IMR-90 (cell line): ENCODE measurements at regions not wholly inside any gene's neighbourhood (a gene's known extent, or its start where the extent isn't known, plus 50 kb on each side); places are given as distances from the start of the nearest gene placed in this dataset.

ENCODE experiments used
- ATAC-seq: fragments of 200-7000 bp; cut with Tn5 transposase; 2 replicates; pipeline ENCODE4 v1.9.1; 2020; ENCODE audit warnings: low read depth, mild to moderate bottlenecking, moderate library complexity
- BruUV-seq: library from RNA; stranded (reverse); fragments of 400-500 nt; replicated peaks from 2 replicates; lab custom pipeline; 2021; lab: Mats Ljungman, UMichigan
- CTCF ChIA-PET: fragments of 300-600 bp; formaldehyde crosslinking; extraction: SDS; loops from one replicate; lab custom pipeline; 2021; ENCODE audit warnings: antibody characterized with exemption; lab: Yijun Ruan, JAX
- POLR2A ChIA-PET: fragments of 300-600 bp; sonication (Branson Sonifier 250); formaldehyde crosslinking; loops from one replicate; lab custom pipeline; 2022; ENCODE audit warnings: antibody characterized with exemption; ENCODE audit not compliant: unreplicated experiment; lab: Charles Lee
- DNase-seq: peaks from one replicate; pipeline ENCODE4 v3.0.0; 2013
- H2AFZ ChIP-seq: replicated peaks from 2 replicates; pipeline ENCODE3; 2013; ENCODE audit warnings: low read length, mild to moderate bottlenecking; ENCODE audit not compliant: poor library complexity
- H2AK5ac ChIP-seq: 2 replicates; pipeline ENCODE4 v1.6.1; 2013; ENCODE audit warnings: low read depth, low read length, inconsistent platforms
- H2AK9ac ChIP-seq: replicated peaks from 2 replicates; pipeline ENCODE3; 2013; ENCODE audit warnings: mild to moderate bottlenecking, low read depth, low read length, moderate library complexity; ENCODE audit not compliant: poor library complexity
- H2BK120ac ChIP-seq: 2 replicates; pipeline ENCODE4 v1.6.1; 2013; ENCODE audit warnings: low read depth, low read length, inconsistent platforms
- H2BK15ac ChIP-seq: 3 replicates; pipeline ENCODE4 v1.6.1; 2013; ENCODE audit warnings: low read depth, low read length, inconsistent platforms
- H2BK20ac ChIP-seq: 2 replicates; pipeline ENCODE4 v1.6.1; 2013; ENCODE audit warnings: low read depth, mild to moderate bottlenecking, inconsistent platforms, low read length, moderate library complexity
- H2BK5ac ChIP-seq: 2 replicates; pipeline ENCODE4 v1.6.1; 2013; ENCODE audit warnings: mild to moderate bottlenecking, low read depth, low read length, inconsistent platforms; ENCODE audit not compliant: poor library complexity, severe bottlenecking
- H3K14ac ChIP-seq: replicated peaks from 2 replicates; pipeline ENCODE4 v1.6.1; 2013; ENCODE audit warnings: low read depth, low read length, inconsistent platforms
- H3K18ac ChIP-seq: 2 replicates; pipeline ENCODE4 v1.6.1; 2013; ENCODE audit warnings: low read depth, low read length, control low read depth
- H3K23ac ChIP-seq: 2 replicates; pipeline ENCODE4 v1.6.1; 2013; ENCODE audit warnings: low read depth, low read length, inconsistent platforms
- H3K27ac ChIP-seq: 2 replicates; pipeline ENCODE4 v1.5.1; 2013; ENCODE audit warnings: mild to moderate bottlenecking, control low read depth, low read length; ENCODE audit not compliant: insufficient read depth
- H3K27me3 ChIP-seq: 2 replicates; pipeline ENCODE4 v1.6.1; 2013; ENCODE audit warnings: low read length; ENCODE audit not compliant: control insufficient read depth, insufficient read depth
- H3K36me3 ChIP-seq: 2 replicates; pipeline ENCODE4 v1.6.1; 2013; ENCODE audit warnings: low read length, mixed read lengths; ENCODE audit not compliant: control insufficient read depth, insufficient read depth
- H3K4ac ChIP-seq: 2 replicates; pipeline ENCODE4 v1.6.1; 2013; ENCODE audit warnings: low read depth, low read length, inconsistent platforms
- H3K4me1 ChIP-seq: 2 replicates; pipeline ENCODE4 v1.6.1; 2013; ENCODE audit warnings: low read length, mixed read lengths; ENCODE audit not compliant: control insufficient read depth, insufficient read depth
- H3K4me2 ChIP-seq: 2 replicates; pipeline ENCODE4 v1.6.1; 2013; ENCODE audit warnings: low read depth, mild to moderate bottlenecking, control low read depth, low read length, moderate library complexity
- H3K4me3 ChIP-seq: 2 replicates; pipeline ENCODE4 v1.5.1; 2013; ENCODE audit warnings: low read depth, mild to moderate bottlenecking, control low read depth, low read length, moderate library complexity; ENCODE audit not compliant: insufficient read depth
- H3K56ac ChIP-seq: 2 replicates; pipeline ENCODE4 v1.6.1; 2013; ENCODE audit warnings: low read length, inconsistent platforms; ENCODE audit not compliant: insufficient read depth; ENCODE audit errors: extremely low read depth
- H3K79me1 ChIP-seq, 2 experiments: 2 replicates each; pipeline ENCODE4 v1.6.1; 2013; ENCODE audit warnings: low read length in 2 of 2, inconsistent platforms in 1 of 2, low read depth in 1 of 2
- H3K9ac ChIP-seq: 2 replicates; pipeline ENCODE4 v1.6.1; 2013; ENCODE audit warnings: low read depth, low read length, control low read depth
- H3K9me1 ChIP-seq: 2 replicates; pipeline ENCODE4 v1.6.1; 2013; ENCODE audit warnings: low read length, inconsistent platforms; ENCODE audit not compliant: insufficient read depth
- H3K9me3 ChIP-seq: 2 replicates; pipeline ENCODE4 v1.6.1; 2013; ENCODE audit warnings: low read length; ENCODE audit not compliant: control insufficient read depth, insufficient read depth
- H4K20me1 ChIP-seq: 2 replicates; pipeline ENCODE4 v1.6.1; 2013; ENCODE audit warnings: low read length, inconsistent platforms; ENCODE audit not compliant: insufficient read depth
- H4K5ac ChIP-seq: 2 replicates; pipeline ENCODE4 v1.6.1; 2013; ENCODE audit warnings: mild to moderate bottlenecking, low read depth, low read length, control low read depth
- H4K8ac ChIP-seq, 2 experiments: 2 replicates each; pipeline ENCODE4 v1.6.1; 2013; ENCODE audit warnings: low read depth in 2 of 2, low read length in 2 of 2, control low read depth in 1 of 2, inconsistent platforms in 1 of 2
- H4K91ac ChIP-seq: 2 replicates; pipeline ENCODE4 v1.6.1; 2013; ENCODE audit warnings: low read depth, low read length, inconsistent platforms; ENCODE audit not compliant: insufficient read depth
- MAZ ChIP-seq: IDR thresholded peaks from 2 replicates; pipeline ENCODE4 v1.6.1; 2012; ENCODE audit warnings: low read depth, mild to moderate bottlenecking, low read length, improper control_type of control experiment, moderate library complexity, borderline replicate concordance
- NFE2L2 ChIP-seq: fragments of 150-350 bp; IDR thresholded peaks from 2 replicates; pipeline ENCODE4 v1.6.1; 2016; ENCODE audit warnings: low read depth, mild to moderate bottlenecking, low read length
- WGBS, 2 experiments: methylation state at CpG; one replicate each; pipeline versions ENCODE4 v1.1.5 to v1.1.7; 2013; ENCODE audit warnings: missing lambda C conversion rate in 2 of 2; ENCODE audit not compliant: insufficient read length in 1 of 2; ENCODE audit errors: extremely low coverage in 2 of 2; 5-methylcytosine and 5-hydroxymethylcytosine counted together
- dilution Hi-C: fragments of 300-500 bp; cut with HindIII; formaldehyde crosslinking; loops from one replicate; pipeline ENCODE4 v1.14.3; 2018; ENCODE audit warnings: low sequenced_read_pairs; ENCODE audit not compliant: unreplicated experiment
- in situ Hi-C: fragments of 300-500 bp; cut with MboI; formaldehyde crosslinking; loops from 3 replicates; pipeline ENCODE4 v1.14.3; 2019; ENCODE audit warnings: low sequenced_read_pairs, inconsistent platforms, mixed read lengths
- intact Hi-C: fragments of 100-400 bp; cut with micrococcal nuclease; formaldehyde crosslinking; loops from 2 replicates; pipeline ENCODE4 v1.10.0; 2022
- TF ChIP-seq, protein P1 (sequence below): fragments of 150-350 bp; IDR thresholded peaks from 2 replicates; pipeline ENCODE4 v1.6.1; 2016; ENCODE audit warnings: low read depth, mild to moderate bottlenecking, low read length, moderate library complexity, borderline replicate concordance

DNA sequence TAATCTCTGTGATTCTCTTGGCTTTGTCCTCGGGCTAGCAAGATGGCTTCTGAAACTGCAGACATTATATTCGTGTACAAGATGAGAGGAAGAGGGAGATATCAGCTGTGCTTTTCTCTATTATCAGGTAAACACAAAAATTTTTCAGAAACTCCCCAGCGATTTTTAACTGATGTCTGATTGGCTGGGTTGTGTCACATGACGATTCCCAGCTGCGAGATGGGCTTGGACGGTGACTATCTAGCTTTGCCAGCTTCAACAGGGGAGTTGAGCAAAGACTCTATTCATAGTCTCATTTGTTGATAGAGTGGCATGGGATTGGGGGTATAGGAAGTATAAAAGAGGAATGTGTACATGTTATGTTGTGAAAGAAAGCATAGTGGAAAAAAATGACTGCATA, 248.8 kb upstream of the AZI2 start:
- Histone ChIP-seq H4K91ac (no peak overlapping the region), H2BK20ac (no peak overlapping the region), H3K4ac (no peak overlapping the region), H3K18ac (no peak overlapping the region), H4K8ac (no peak overlapping the region), H2AK5ac (no peak overlapping the region), H2BK15ac (no peak overlapping the region), H3K4me3 (no peak overlapping the region), H3K9me3 (no peaks in the 10 kb centered on the region), H3K9me1 (no peaks in the 10 kb centered on the region), H3K23ac (no peak overlapping the region), H3K4me1 (no peaks in the 10 kb centered on the region), H4K5ac (no peak overlapping the region), H2BK120ac (no peak overlapping the region), H3K36me3 (no peaks in the 10 kb centered on the region), H3K27ac (no peak overlapping the region), H3K4me2 (no peak overlapping the region), H3K56ac (no peak overlapping the region), H3K27me3 (no peaks in the 10 kb centered on the region), H3K79me1 (no peaks in the 10 kb centered on the region), H2BK5ac (no peak overlapping the region), H2AK9ac (no peak overlapping the region), H4K20me1 (no peaks in the 10 kb centered on the region), H3K14ac (no peak overlapping the region), H3K9ac (no peak overlapping the region), H2AFZ (no peak overlapping the region)
- 70% methylated on average over 3 of the region's 6 CpGs; no CpG with 5 or more reads in 1 of the 2 experiments for WGBS, 2 experiments
- ChIA-PET CTCF (no interaction called here), POLR2A (no interaction called here)
- ATAC-seq: no peak
- DNase-seq: no peak
- in situ Hi-C loops: no loop called here
- BruUV-seq: no TSS peak
- dilution Hi-C loops: no loop called here
- TF ChIP-seq, protein P1, sequence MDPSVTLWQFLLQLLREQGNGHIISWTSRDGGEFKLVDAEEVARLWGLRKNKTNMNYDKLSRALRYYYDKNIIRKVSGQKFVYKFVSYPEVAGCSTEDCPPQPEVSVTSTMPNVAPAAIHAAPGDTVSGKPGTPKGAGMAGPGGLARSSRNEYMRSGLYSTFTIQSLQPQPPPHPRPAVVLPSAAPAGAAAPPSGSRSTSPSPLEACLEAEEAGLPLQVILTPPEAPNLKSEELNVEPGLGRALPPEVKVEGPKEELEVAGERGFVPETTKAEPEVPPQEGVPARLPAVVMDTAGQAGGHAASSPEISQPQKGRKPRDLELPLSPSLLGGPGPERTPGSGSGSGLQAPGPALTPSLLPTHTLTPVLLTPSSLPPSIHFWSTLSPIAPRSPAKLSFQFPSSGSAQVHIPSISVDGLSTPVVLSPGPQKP: no peak
- no peak for TF ChIP-seq MAZ
- TF ChIP-seq NFE2L2: no peak
- intact Hi-C loops: no loop called here
